ENCODE measurements at regions not wholly inside any gene's neighbourhood (a gene's known extent, or its start where the extent isn't known, plus 50 kb on each side); places are given as distances from the start of the nearest gene placed in this dataset.

DNA sequence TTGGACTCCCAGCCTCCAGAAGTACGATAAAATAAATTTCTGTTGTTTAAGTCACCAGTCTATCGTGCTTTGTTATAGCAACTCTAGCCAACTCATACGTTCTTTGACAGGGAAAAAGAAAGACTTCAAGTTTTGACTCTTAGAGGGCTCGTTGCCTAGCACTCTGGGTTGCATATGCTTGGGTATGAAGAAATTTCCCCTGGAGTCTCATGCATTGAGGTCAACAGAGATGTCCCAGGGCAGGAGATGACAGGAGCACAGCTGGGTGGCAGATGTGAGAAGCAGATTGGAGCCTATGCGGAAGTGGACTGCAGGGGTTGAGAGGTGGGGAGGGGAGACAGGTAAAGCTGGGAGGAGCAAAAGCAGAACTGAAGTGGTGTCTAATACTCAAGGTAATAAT, 63.3 kb upstream of the JAZF1 start:
- ChIA-PET POLR2A (no interaction called here), CTCF (no interaction called here)
- H3K27ac ChIP-seq (ENCODE audit: extremely low read depth, low read depth, low read length) = no peak overlapping the region
- TF ChIP-seq, protein P1, sequence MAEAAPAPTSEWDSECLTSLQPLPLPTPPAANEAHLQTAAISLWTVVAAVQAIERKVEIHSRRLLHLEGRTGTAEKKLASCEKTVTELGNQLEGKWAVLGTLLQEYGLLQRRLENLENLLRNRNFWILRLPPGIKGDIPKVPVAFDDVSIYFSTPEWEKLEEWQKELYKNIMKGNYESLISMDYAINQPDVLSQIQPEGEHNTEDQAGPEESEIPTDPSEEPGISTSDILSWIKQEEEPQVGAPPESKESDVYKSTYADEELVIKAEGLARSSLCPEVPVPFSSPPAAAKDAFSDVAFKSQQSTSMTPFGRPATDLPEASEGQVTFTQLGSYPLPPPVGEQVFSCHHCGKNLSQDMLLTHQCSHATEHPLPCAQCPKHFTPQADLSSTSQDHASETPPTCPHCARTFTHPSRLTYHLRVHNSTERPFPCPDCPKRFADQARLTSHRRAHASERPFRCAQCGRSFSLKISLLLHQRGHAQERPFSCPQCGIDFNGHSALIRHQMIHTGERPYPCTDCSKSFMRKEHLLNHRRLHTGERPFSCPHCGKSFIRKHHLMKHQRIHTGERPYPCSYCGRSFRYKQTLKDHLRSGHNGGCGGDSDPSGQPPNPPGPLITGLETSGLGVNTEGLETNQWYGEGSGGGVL (tag by site-specific recombination; IDR thresholded peaks at IDR 0.05) = no peak
- TF ChIP-seq ZBTB8A (tag by site-specific recombination; IDR thresholded peaks at IDR 0.05) = no peak
- no peak for TF ChIP-seq KLF10 (tag by site-specific recombination; IDR thresholded peaks at IDR 0.05)
- TF ChIP-seq, protein P2, sequence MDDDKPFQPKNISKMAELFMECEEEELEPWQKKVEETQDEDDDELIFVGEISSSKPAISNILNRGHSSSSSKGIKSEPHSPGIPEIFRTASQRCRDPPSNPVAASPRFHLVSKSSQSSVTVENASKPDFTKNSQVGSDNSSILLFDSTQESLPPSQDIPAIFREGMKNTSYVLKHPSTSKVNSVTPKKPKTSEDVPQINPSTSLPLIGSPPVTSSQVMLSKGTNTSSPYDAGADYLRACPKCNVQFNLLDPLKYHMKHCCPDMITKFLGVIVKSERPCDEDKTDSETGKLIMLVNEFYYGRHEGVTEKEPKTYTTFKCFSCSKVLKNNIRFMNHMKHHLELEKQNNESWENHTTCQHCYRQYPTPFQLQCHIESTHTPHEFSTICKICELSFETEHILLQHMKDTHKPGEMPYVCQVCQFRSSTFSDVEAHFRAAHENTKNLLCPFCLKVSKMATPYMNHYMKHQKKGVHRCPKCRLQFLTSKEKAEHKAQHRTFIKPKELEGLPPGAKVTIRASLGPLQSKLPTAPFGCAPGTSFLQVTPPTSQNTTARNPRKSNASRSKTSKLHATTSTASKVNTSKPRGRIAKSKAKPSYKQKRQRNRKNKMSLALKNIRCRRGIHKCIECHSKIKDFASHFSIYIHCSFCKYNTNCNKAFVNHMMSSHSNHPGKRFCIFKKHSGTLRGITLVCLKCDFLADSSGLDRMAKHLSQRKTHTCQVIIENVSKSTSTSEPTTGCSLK (tag by site-specific recombination; IDR thresholded peaks at IDR 0.05) = no peak
- no peak for TF ChIP-seq GLIS2 (tag by site-specific recombination; IDR thresholded peaks at IDR 0.05)
- TF ChIP-seq, protein P3, sequence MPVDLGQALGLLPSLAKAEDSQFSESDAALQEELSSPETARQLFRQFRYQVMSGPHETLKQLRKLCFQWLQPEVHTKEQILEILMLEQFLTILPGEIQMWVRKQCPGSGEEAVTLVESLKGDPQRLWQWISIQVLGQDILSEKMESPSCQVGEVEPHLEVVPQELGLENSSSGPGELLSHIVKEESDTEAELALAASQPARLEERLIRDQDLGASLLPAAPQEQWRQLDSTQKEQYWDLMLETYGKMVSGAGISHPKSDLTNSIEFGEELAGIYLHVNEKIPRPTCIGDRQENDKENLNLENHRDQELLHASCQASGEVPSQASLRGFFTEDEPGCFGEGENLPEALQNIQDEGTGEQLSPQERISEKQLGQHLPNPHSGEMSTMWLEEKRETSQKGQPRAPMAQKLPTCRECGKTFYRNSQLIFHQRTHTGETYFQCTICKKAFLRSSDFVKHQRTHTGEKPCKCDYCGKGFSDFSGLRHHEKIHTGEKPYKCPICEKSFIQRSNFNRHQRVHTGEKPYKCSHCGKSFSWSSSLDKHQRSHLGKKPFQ (tag by site-specific recombination; IDR thresholded peaks at IDR 0.05) = no peak
- TF ChIP-seq ZBTB20 (tag by site-specific recombination; IDR thresholded peaks at IDR 0.05) = no peak
- TF ChIP-seq ZNF701 (tag by site-specific recombination; IDR thresholded peaks at IDR 0.05) = no peak
- no peak for TF ChIP-seq ZNF2 (tag by site-specific recombination; IDR thresholded peaks at IDR 0.05)
- no peak for TF ChIP-seq ZNF140 (tag by site-specific recombination; IDR thresholded peaks at IDR 0.05)
- no peak for TF ChIP-seq ZNF596 (tag by site-specific recombination; IDR thresholded peaks at IDR 0.05)
- no peaks in the 10 kb centered on the region for H3K9me3 ChIP-seq (ENCODE audit: control insufficient read depth, insufficient read depth, low read depth, low read length)
- H3K36me3 ChIP-seq (ENCODE audit: control insufficient read depth in 2 of 2, insufficient read depth in 1 of 2, low read length in 2 of 2) = no peaks in the 10 kb centered on the region
- no peak overlapping the region for H3K4me3 ChIP-seq (ENCODE audit: low read depth, low read length)
- H3K4me1 ChIP-seq (ENCODE audit: control insufficient read depth, insufficient read depth, low read length) = no peaks in the 10 kb centered on the region

GRCh38 chr7:28245123-28245878, 64.7 kb upstream of the JAZF1 start:
- ChIA-PET POLR2A (no interaction called here), CTCF (interaction anchor here (0.6 kb wide), 2 partner anchors 119 to 550 kb away, joined by 3 read pairs; no protein-coding TSS in a partner anchor)
- Histone ChIP-seq H3K36me3 (ENCODE audit: control insufficient read depth in 2 of 2, insufficient read depth in 1 of 2, low read length in 2 of 2) (no peaks in the 10 kb centered on the region), H3K4me3 (ENCODE audit: low read depth, low read length) (no peak overlapping the region), H3K9me3 (ENCODE audit: control insufficient read depth, insufficient read depth, low read depth, low read length) (no peaks in the 10 kb centered on the region), H3K27ac (ENCODE audit: extremely low read depth, low read depth, low read length) (no peak overlapping the region), H3K4me1 (ENCODE audit: control insufficient read depth, insufficient read depth, low read length) (no peaks in the 10 kb centered on the region)
- no peak for TF ChIP-seq ZNF670 (tag by site-specific recombination; IDR thresholded peaks at IDR 0.05; ENCODE audit: low read depth)
- TF ChIP-seq TCF7L2 (IDR thresholded peaks at IDR 0.05; ENCODE audit: borderline replicate concordance, low read depth, low read length) = no peak
- TF ChIP-seq KLF1 (tag by site-specific recombination; IDR thresholded peaks at IDR 0.05) = no peak

DNA sequence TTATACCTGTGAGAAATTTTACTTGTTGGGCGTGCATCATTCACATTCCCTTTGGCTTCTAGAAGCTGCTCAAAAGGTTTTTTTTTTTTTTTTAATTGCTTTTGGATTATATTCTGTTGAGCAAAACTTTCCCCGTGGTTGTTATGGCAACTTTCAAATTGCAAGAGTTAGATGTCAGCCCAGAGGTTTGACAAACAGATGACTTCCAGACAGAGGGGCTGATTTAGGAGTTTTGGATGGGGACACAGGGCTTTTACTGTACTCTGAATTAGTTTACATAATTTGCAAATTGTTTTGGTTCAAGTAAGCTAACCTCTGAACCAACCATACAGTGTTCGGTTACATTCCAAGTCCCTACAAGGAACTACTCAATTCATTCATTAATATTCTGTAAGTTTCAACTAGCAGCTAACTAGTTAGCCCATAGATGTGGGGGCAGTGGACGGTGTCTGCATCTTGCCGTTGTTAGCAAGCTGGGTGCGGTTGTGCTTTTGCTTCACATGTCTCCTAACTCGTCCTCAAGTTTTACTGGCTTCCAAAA, 66.4 kb upstream of the JAZF1 start:
- ChIA-PET POLR2A (no interaction called here), CTCF (interaction anchor here (0.6 kb wide), 1 partner anchor 10 kb away, joined by 4 read pairs; no protein-coding TSS in a partner anchor)
- no peaks in the 10 kb centered on the region for H3K36me3 ChIP-seq (ENCODE audit: control insufficient read depth in 2 of 2, insufficient read depth in 1 of 2, low read length in 2 of 2)
- H3K27ac ChIP-seq (ENCODE audit: extremely low read depth, low read depth, low read length) = no peak overlapping the region
- H3K4me3 ChIP-seq (ENCODE audit: low read depth, low read length) = no peak overlapping the region
- no peaks in the 10 kb centered on the region for H3K9me3 ChIP-seq (ENCODE audit: control insufficient read depth, insufficient read depth, low read depth, low read length)
- H3K4me1 ChIP-seq (ENCODE audit: control insufficient read depth, insufficient read depth, low read length) = no peaks in the 10 kb centered on the region
- TF ChIP-seq ZNF37A (tag by site-specific recombination; IDR thresholded peaks at IDR 0.05) (no peak), ZFP69B (tag by site-specific recombination; IDR thresholded peaks at IDR 0.05) (no peak), SALL2 (tag by site-specific recombination; IDR thresholded peaks at IDR 0.05; ENCODE audit: borderline replicate concordance) (no peak), ZNF76 (tag by site-specific recombination; IDR thresholded peaks at IDR 0.05; ENCODE audit: borderline replicate concordance, low read depth) (no peak), ZNF248 (tag by site-specific recombination; IDR thresholded peaks at IDR 0.05) (no peak), ZNF704 (tag by site-specific recombination; IDR thresholded peaks at IDR 0.05) (no peak), ZNF433 (tag by site-specific recombination; IDR thresholded peaks at IDR 0.05; ENCODE audit: low read depth) (no peak), TRIM28 (IDR thresholded peaks at IDR 0.05; ENCODE audit: borderline replicate concordance, low read length) (no peak)
